Right lobe of liver (tissue), 6 donors: ENCODE measurements at regions not wholly inside any gene's neighbourhood (a gene's known extent, or its start where the extent isn't known, plus 50 kb on each side); places are given as distances from the start of the nearest gene placed in this dataset.

Source experiments
- ATAC-seq, 4 donors: fragments of 200-7000 bp; cut with Tn5 transposase; one replicate each; pipeline ENCODE4 v1.9.1; 2020; ENCODE audit warnings: mild to moderate bottlenecking in 4 of 4, moderate library complexity in 4 of 4
- DNase-seq, 3 donors: peaks; one replicate each; pipeline ENCODE4 v3.0.0-alpha.2; 2020
- H3K27ac ChIP-seq, 3 donors: fragments of 200-600 bp; one replicate each; pipeline ENCODE4 v1.8.0; 2022
- H3K27me3 ChIP-seq, 2 donors: fragments of 200-600 bp; one replicate each; pipeline ENCODE4 v1.8.0; 2022
- H3K36me3 ChIP-seq, 4 donors: fragments of 200-600 bp; sonication (generic) in 1 of 4; one replicate each; pipeline versions ENCODE4 v1.5.1 to v1.8.0; 2017 to 2022; ENCODE audit warnings: control low read depth in 1 of 4
- H3K4me1 ChIP-seq, 4 donors: fragments of 200-600 bp; sonication (generic) in 1 of 4; one replicate each; pipeline versions ENCODE4 v1.5.1 to v1.8.0; 2017 to 2022; ENCODE audit warnings: control low read depth in 1 of 4
- H3K4me3 ChIP-seq, 3 donors: fragments of 200-600 bp; one replicate each; pipeline ENCODE4 v1.8.0; 2022
- H3K9me3 ChIP-seq, 4 donors: fragments of 200-600 bp; sonication (generic) in 1 of 4; one replicate each; pipeline versions ENCODE4 v1.5.1 to v1.8.0; 2017 to 2022; ENCODE audit warnings: control low read depth in 1 of 4
- POLR2A ChIP-seq: fragments of 450-650 bp; IDR thresholded peaks from one replicate; pipeline ENCODE4 v1.6.1; 2017; ENCODE audit warnings: antibody characterized with exemption, mild to moderate bottlenecking
- WGBS: methylation state at CpG from one replicate; pipeline ENCODE4 v1.1.6; 2018; ENCODE audit warnings: low coverage, low lambda C conversion rate; ENCODE audit not compliant: insufficient coverage; ENCODE audit errors: missing lambda C conversion rate; 5-methylcytosine and 5-hydroxymethylcytosine counted together
- intact Hi-C, 2 donors: fragments of 100-400 bp; cut with DNase I; formaldehyde crosslinking; loops; one replicate each; pipeline versions ENCODE4 v1.11.2 to v1.14.1; 2022
- TF ChIP-seq, protein P1 (sequence below), 4 donors: fragments of 200-600 bp in 3 of 4; fragments of 450-650 bp in 1 of 4; IDR thresholded peaks; one replicate each; pipeline versions ENCODE4 v1.5.1 to v1.8.0; 2016 to 2022; ENCODE audit warnings: antibody characterized with exemption in 4 of 4, mild to moderate bottlenecking in 2 of 4
- donor health status: DM: no; HTN: yes; CAD: no.
- donor health status: DM: no; HTN: no; CAD: no.
- donor health status: DM: no; HTN: no; CAD: no.
- donor health status: DM: no; HTN: yes; CAD: no.
- donor health status: DM: no; HTN: yes; CAD: no.

GRCh38 chr6:140130074-140130473 is 755.6 kb upstream of the CITED2 start:
- Histone ChIP-seq H3K27me3 (no peaks in the 10 kb centered on the region), H3K36me3 (no peaks in the 10 kb centered on the region), H3K4me3 (no peak overlapping the region), H3K4me1 (no peaks in the 10 kb centered on the region), H3K9me3 (no peaks in the 10 kb centered on the region), H3K27ac (no peak overlapping the region)
- no peak for ATAC-seq
- TF ChIP-seq, protein P1, sequence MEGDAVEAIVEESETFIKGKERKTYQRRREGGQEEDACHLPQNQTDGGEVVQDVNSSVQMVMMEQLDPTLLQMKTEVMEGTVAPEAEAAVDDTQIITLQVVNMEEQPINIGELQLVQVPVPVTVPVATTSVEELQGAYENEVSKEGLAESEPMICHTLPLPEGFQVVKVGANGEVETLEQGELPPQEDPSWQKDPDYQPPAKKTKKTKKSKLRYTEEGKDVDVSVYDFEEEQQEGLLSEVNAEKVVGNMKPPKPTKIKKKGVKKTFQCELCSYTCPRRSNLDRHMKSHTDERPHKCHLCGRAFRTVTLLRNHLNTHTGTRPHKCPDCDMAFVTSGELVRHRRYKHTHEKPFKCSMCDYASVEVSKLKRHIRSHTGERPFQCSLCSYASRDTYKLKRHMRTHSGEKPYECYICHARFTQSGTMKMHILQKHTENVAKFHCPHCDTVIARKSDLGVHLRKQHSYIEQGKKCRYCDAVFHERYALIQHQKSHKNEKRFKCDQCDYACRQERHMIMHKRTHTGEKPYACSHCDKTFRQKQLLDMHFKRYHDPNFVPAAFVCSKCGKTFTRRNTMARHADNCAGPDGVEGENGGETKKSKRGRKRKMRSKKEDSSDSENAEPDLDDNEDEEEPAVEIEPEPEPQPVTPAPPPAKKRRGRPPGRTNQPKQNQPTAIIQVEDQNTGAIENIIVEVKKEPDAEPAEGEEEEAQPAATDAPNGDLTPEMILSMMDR (IDR thresholded peaks at IDR 0.05) = no peak
- TF ChIP-seq POLR2A = no peak
- intact Hi-C loops = no loop called here
- no peak for DNase-seq

GRCh38 chr6:140124498-140124897 is 750.0 kb upstream of the CITED2 start:
- Histone ChIP-seq H3K27me3 (no peaks in the 10 kb centered on the region), H3K27ac (no peak overlapping the region), H3K4me1 (peaks cover 0 to 5% (median 0%) of the 10 kb centered on the region in 4 donors), H3K36me3 (no peaks in the 10 kb centered on the region), H3K9me3 (no peaks in the 10 kb centered on the region), H3K4me3 (no peak overlapping the region)
- ATAC-seq (peak in 3 of 4 donors; percentile 31 to 50 (median 45)), DNase-seq (no peak)
- WGBS = 41% methylated on average over 2 of the region's 2 CpGs
- intact Hi-C loops = no loop called here
- TF ChIP-seq, protein P1 (IDR thresholded peaks at IDR 0.05) = no peak
- no peak for TF ChIP-seq POLR2A

DNA sequence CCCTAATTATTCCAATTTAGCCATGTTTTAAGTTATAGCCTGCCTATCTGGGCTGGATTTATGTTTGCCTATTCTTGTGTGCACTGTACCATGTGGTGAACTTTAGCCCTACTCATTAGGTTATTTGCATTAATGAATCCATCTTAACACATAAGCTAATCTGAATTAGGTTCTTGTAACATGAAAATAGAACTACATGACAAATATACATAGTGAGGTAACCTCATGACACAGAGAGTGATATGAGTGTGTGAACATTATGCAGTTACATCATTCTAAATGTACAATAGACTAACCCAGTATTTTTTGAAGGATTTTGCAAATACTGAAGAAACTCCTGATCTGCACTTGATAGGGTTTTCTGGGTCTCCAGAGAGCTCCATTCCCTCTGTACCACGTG is 733.7 kb upstream of the CITED2 start:
- Histone ChIP-seq H3K9me3 (no peaks in the 10 kb centered on the region), H3K4me3 (no peak overlapping the region), H3K4me1 (no peaks in the 10 kb centered on the region), H3K27ac (no peak overlapping the region), H3K27me3 (no peaks in the 10 kb centered on the region), H3K36me3 (no peaks in the 10 kb centered on the region)
- TF ChIP-seq POLR2A = no peak
- TF ChIP-seq, protein P1 (IDR thresholded peaks at IDR 0.05) = no peak
- intact Hi-C loops = no loop called here
- ATAC-seq (no peak), DNase-seq (no peak)
- 100% methylated on average over 1 of the region's 1 CpG for WGBS

GRCh38 chr6:140107216-140107615 is 732.8 kb upstream of the CITED2 start:
- no peaks in the 10 kb centered on the region for H3K27me3 ChIP-seq
- no peak overlapping the region for H3K4me3 ChIP-seq
- intact Hi-C loops = no loop called here
- no peaks in the 10 kb centered on the region for H3K36me3 ChIP-seq
- TF ChIP-seq, protein P1 (IDR thresholded peaks at IDR 0.05) = no peak
- no peak for TF ChIP-seq POLR2A
- no peak overlapping the region for H3K27ac ChIP-seq
- H3K9me3 ChIP-seq = no peaks in the 10 kb centered on the region
- H3K4me1 ChIP-seq = no peaks in the 10 kb centered on the region
- no peak for DNase-seq
- ATAC-seq = no peak

DNA sequence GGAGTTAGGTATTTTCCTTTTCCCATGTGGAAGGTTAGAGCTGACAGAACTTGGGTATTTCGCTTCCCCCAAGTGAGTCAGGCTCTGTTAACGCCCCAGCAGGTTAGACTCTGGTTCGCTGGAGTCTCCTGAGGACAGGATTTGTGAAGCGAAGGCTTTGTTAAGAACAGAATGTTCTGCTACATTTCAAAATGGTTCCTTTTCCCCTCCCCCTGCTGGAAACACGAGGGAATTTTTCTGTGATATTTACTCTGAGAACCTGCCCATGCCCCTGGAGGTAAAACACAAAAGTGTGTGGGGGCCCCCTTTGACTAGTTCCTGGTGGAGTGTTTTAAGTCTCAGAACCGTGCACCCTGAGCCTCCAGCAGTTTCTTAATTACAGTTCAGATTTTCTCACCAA is 731.4 kb upstream of the CITED2 start:
- Histone ChIP-seq H3K36me3 (no peaks in the 10 kb centered on the region), H3K9me3 (no peaks in the 10 kb centered on the region), H3K27ac (no peak overlapping the region), H3K4me1 (no peaks in the 10 kb centered on the region), H3K4me3 (no peak overlapping the region), H3K27me3 (no peaks in the 10 kb centered on the region)
- WGBS = 73% methylated on average over 6 of the region's 6 CpGs
- ATAC-seq (peak in 2 of 4 donors; percentile 36 to 55), DNase-seq (no peak)
- TF ChIP-seq, protein P1 (IDR thresholded peaks at IDR 0.05) = peak; percentile 23 to 30 (median 24)
- no peak for TF ChIP-seq POLR2A
- intact Hi-C loops = no loop called here
